IMR-90 (cell line): ENCODE measurements at regions not wholly inside any gene's neighbourhood (a gene's known extent, or its start where the extent isn't known, plus 50 kb on each side); places are given as distances from the start of the nearest gene placed in this dataset.

Experiments used
- ATAC-seq: fragments of 200-7000 bp; cut with Tn5 transposase; 2 replicates; pipeline ENCODE4 v1.9.1; 2020; ENCODE audit warnings: low read depth, mild to moderate bottlenecking, moderate library complexity
- BruUV-seq: library from RNA; stranded (reverse); fragments of 400-500 nt; replicated peaks from 2 replicates; lab custom pipeline; 2021; lab: Mats Ljungman, UMichigan
- CTCF ChIA-PET: fragments of 300-600 bp; formaldehyde crosslinking; extraction: SDS; loops from one replicate; lab custom pipeline; 2021; ENCODE audit warnings: antibody characterized with exemption; lab: Yijun Ruan, JAX
- POLR2A ChIA-PET: fragments of 300-600 bp; sonication (Branson Sonifier 250); formaldehyde crosslinking; loops from one replicate; lab custom pipeline; 2022; ENCODE audit warnings: antibody characterized with exemption; ENCODE audit not compliant: unreplicated experiment; lab: Charles Lee
- DNase-seq: peaks from one replicate; pipeline ENCODE4 v3.0.0; 2013
- H2AFZ ChIP-seq: replicated peaks from 2 replicates; pipeline ENCODE3; 2013; ENCODE audit warnings: low read length, mild to moderate bottlenecking; ENCODE audit not compliant: poor library complexity
- H2AK5ac ChIP-seq: 2 replicates; pipeline ENCODE4 v1.6.1; 2013; ENCODE audit warnings: low read depth, low read length, inconsistent platforms
- H2AK9ac ChIP-seq: replicated peaks from 2 replicates; pipeline ENCODE3; 2013; ENCODE audit warnings: mild to moderate bottlenecking, low read depth, low read length, moderate library complexity; ENCODE audit not compliant: poor library complexity
- H2BK120ac ChIP-seq: 2 replicates; pipeline ENCODE4 v1.6.1; 2013; ENCODE audit warnings: low read depth, low read length, inconsistent platforms
- H2BK15ac ChIP-seq: 3 replicates; pipeline ENCODE4 v1.6.1; 2013; ENCODE audit warnings: low read depth, low read length, inconsistent platforms
- H2BK20ac ChIP-seq: 2 replicates; pipeline ENCODE4 v1.6.1; 2013; ENCODE audit warnings: low read depth, mild to moderate bottlenecking, inconsistent platforms, low read length, moderate library complexity
- H2BK5ac ChIP-seq: 2 replicates; pipeline ENCODE4 v1.6.1; 2013; ENCODE audit warnings: mild to moderate bottlenecking, low read depth, low read length, inconsistent platforms; ENCODE audit not compliant: poor library complexity, severe bottlenecking
- H3K14ac ChIP-seq: replicated peaks from 2 replicates; pipeline ENCODE4 v1.6.1; 2013; ENCODE audit warnings: low read depth, low read length, inconsistent platforms
- H3K18ac ChIP-seq: 2 replicates; pipeline ENCODE4 v1.6.1; 2013; ENCODE audit warnings: low read depth, low read length, control low read depth
- H3K23ac ChIP-seq: 2 replicates; pipeline ENCODE4 v1.6.1; 2013; ENCODE audit warnings: low read depth, low read length, inconsistent platforms
- H3K27ac ChIP-seq: 2 replicates; pipeline ENCODE4 v1.5.1; 2013; ENCODE audit warnings: mild to moderate bottlenecking, control low read depth, low read length; ENCODE audit not compliant: insufficient read depth
- H3K27me3 ChIP-seq: 2 replicates; pipeline ENCODE4 v1.6.1; 2013; ENCODE audit warnings: low read length; ENCODE audit not compliant: control insufficient read depth, insufficient read depth
- H3K36me3 ChIP-seq: 2 replicates; pipeline ENCODE4 v1.6.1; 2013; ENCODE audit warnings: low read length, mixed read lengths; ENCODE audit not compliant: control insufficient read depth, insufficient read depth
- H3K4ac ChIP-seq: 2 replicates; pipeline ENCODE4 v1.6.1; 2013; ENCODE audit warnings: low read depth, low read length, inconsistent platforms
- H3K4me1 ChIP-seq: 2 replicates; pipeline ENCODE4 v1.6.1; 2013; ENCODE audit warnings: low read length, mixed read lengths; ENCODE audit not compliant: control insufficient read depth, insufficient read depth
- H3K4me2 ChIP-seq: 2 replicates; pipeline ENCODE4 v1.6.1; 2013; ENCODE audit warnings: low read depth, mild to moderate bottlenecking, control low read depth, low read length, moderate library complexity
- H3K4me3 ChIP-seq: 2 replicates; pipeline ENCODE4 v1.5.1; 2013; ENCODE audit warnings: low read depth, mild to moderate bottlenecking, control low read depth, low read length, moderate library complexity; ENCODE audit not compliant: insufficient read depth
- H3K56ac ChIP-seq: 2 replicates; pipeline ENCODE4 v1.6.1; 2013; ENCODE audit warnings: low read length, inconsistent platforms; ENCODE audit not compliant: insufficient read depth; ENCODE audit errors: extremely low read depth
- H3K79me1 ChIP-seq, 2 experiments: 2 replicates each; pipeline ENCODE4 v1.6.1; 2013; ENCODE audit warnings: low read length in 2 of 2, inconsistent platforms in 1 of 2, low read depth in 1 of 2
- H3K9ac ChIP-seq: 2 replicates; pipeline ENCODE4 v1.6.1; 2013; ENCODE audit warnings: low read depth, low read length, control low read depth
- H3K9me1 ChIP-seq: 2 replicates; pipeline ENCODE4 v1.6.1; 2013; ENCODE audit warnings: low read length, inconsistent platforms; ENCODE audit not compliant: insufficient read depth
- H3K9me3 ChIP-seq: 2 replicates; pipeline ENCODE4 v1.6.1; 2013; ENCODE audit warnings: low read length; ENCODE audit not compliant: control insufficient read depth, insufficient read depth
- H4K20me1 ChIP-seq: 2 replicates; pipeline ENCODE4 v1.6.1; 2013; ENCODE audit warnings: low read length, inconsistent platforms; ENCODE audit not compliant: insufficient read depth
- H4K5ac ChIP-seq: 2 replicates; pipeline ENCODE4 v1.6.1; 2013; ENCODE audit warnings: mild to moderate bottlenecking, low read depth, low read length, control low read depth
- H4K8ac ChIP-seq, 2 experiments: 2 replicates each; pipeline ENCODE4 v1.6.1; 2013; ENCODE audit warnings: low read depth in 2 of 2, low read length in 2 of 2, control low read depth in 1 of 2, inconsistent platforms in 1 of 2
- H4K91ac ChIP-seq: 2 replicates; pipeline ENCODE4 v1.6.1; 2013; ENCODE audit warnings: low read depth, low read length, inconsistent platforms; ENCODE audit not compliant: insufficient read depth
- CEBPB ChIP-seq: IDR thresholded peaks from 2 replicates; pipeline ENCODE4 v1.6.1; 2012; ENCODE audit warnings: low read depth, low read length, improper control_type of control experiment
- FOS ChIP-seq: fragments of 150-350 bp; IDR thresholded peaks from 2 replicates; pipeline ENCODE4 v1.6.1; 2016; ENCODE audit warnings: low read depth, low read length
- MAFK ChIP-seq: IDR thresholded peaks from 2 replicates; pipeline ENCODE4 v1.6.1; 2012; ENCODE audit warnings: low read depth, low read length, improper control_type of control experiment
- MAZ ChIP-seq: IDR thresholded peaks from 2 replicates; pipeline ENCODE4 v1.6.1; 2012; ENCODE audit warnings: low read depth, mild to moderate bottlenecking, low read length, improper control_type of control experiment, moderate library complexity, borderline replicate concordance
- MXI1 ChIP-seq: IDR thresholded peaks from 2 replicates; pipeline ENCODE4 v1.6.1; 2012; ENCODE audit warnings: low read depth, mild to moderate bottlenecking, low read length, moderate library complexity, borderline replicate concordance
- NFE2L2 ChIP-seq: fragments of 150-350 bp; IDR thresholded peaks from 2 replicates; pipeline ENCODE4 v1.6.1; 2016; ENCODE audit warnings: low read depth, mild to moderate bottlenecking, low read length
- RAD21 ChIP-seq: IDR thresholded peaks from 2 replicates; pipeline ENCODE4 v1.6.1; 2012; ENCODE audit warnings: low read length, improper control_type of control experiment
- SMC3 ChIP-seq: fragments of 150-350 bp; IDR thresholded peaks from 2 replicates; pipeline ENCODE4 v1.6.1; 2016; ENCODE audit warnings: low read depth, mild to moderate bottlenecking, antibody characterized with exemption, low read length, moderate library complexity
- WGBS, 2 experiments: methylation state at CpG; one replicate each; pipeline versions ENCODE4 v1.1.5 to v1.1.7; 2013; ENCODE audit warnings: missing lambda C conversion rate in 2 of 2; ENCODE audit not compliant: insufficient read length in 1 of 2; ENCODE audit errors: extremely low coverage in 2 of 2; 5-methylcytosine and 5-hydroxymethylcytosine counted together
- dilution Hi-C: fragments of 300-500 bp; cut with HindIII; formaldehyde crosslinking; loops from one replicate; pipeline ENCODE4 v1.14.3; 2018; ENCODE audit warnings: low sequenced_read_pairs; ENCODE audit not compliant: unreplicated experiment
- in situ Hi-C: fragments of 300-500 bp; cut with MboI; formaldehyde crosslinking; loops from 3 replicates; pipeline ENCODE4 v1.14.3; 2019; ENCODE audit warnings: low sequenced_read_pairs, inconsistent platforms, mixed read lengths
- intact Hi-C: fragments of 100-400 bp; cut with micrococcal nuclease; formaldehyde crosslinking; loops from 2 replicates; pipeline ENCODE4 v1.10.0; 2022
- TF ChIP-seq, protein P1 (sequence below): fragments of 150-350 bp; IDR thresholded peaks from 2 replicates; pipeline ENCODE4 v1.6.1; 2017; ENCODE audit warnings: mild to moderate bottlenecking, antibody characterized with exemption, low read length, low read depth

DNA sequence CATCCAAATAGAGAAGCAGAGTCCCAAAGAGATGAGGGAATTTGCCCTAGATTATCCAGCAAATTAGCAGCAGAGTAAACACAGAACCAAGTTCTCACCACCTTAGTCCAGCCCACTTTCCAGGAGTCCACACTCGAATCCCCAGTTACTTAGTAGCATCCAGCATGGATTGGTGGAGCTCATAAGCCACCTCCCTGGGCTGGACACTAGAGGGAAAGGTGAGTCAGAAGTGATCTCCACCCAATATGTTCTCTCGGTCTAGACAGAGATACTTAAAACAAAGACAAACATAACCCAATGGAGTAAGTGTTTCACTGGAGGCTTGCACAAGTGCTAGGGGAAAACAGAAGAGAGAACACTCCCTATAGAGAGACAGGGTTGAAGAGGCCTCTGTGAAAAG is 105.1 kb upstream of the CPEB2 start:
- intact Hi-C loops = no loop called here
- no peak overlapping the region for H3K18ac ChIP-seq
- H3K14ac ChIP-seq = no peak overlapping the region
- no TSS peak for BruUV-seq
- POLR2A ChIA-PET = no interaction called here
- no peaks in the 10 kb centered on the region for H4K20me1 ChIP-seq
- no peak overlapping the region for H2AK5ac ChIP-seq
- no peak overlapping the region for H3K4ac ChIP-seq
- H3K9me3 ChIP-seq = no peaks in the 10 kb centered on the region
- no peak overlapping the region for H2BK15ac ChIP-seq
- no peak overlapping the region for H4K5ac ChIP-seq
- dilution Hi-C loops = no loop called here
- no peak overlapping the region for H4K91ac ChIP-seq
- H3K4me1 ChIP-seq = no peaks in the 10 kb centered on the region
- CTCF ChIA-PET = no interaction called here
- H3K27me3 ChIP-seq = peaks cover 3% of the 10 kb centered on the region; the same call in 1 of the 2 replicates
- H3K9me1 ChIP-seq = no peaks in the 10 kb centered on the region
- H3K4me2 ChIP-seq = no peak overlapping the region
- WGBS, 2 experiments = no CpG with 5 or more reads among the region's 2 CpGs
- no peak overlapping the region for H2BK5ac ChIP-seq
- H3K27ac ChIP-seq = no peak overlapping the region
- ATAC-seq = no peak
- no peak overlapping the region for H3K4me3 ChIP-seq
- DNase-seq = no peak
- no peaks in the 10 kb centered on the region for H3K36me3 ChIP-seq
- H3K9ac ChIP-seq = no peak overlapping the region
- H2AK9ac ChIP-seq = no peak overlapping the region
- no peaks in the 10 kb centered on the region for H3K79me1 ChIP-seq
- no peak overlapping the region for H2BK120ac ChIP-seq
- in situ Hi-C loops = no loop called here
- H4K8ac ChIP-seq = no peak overlapping the region
- H2BK20ac ChIP-seq = no peak overlapping the region
- no peak overlapping the region for H2AFZ ChIP-seq
- H3K56ac ChIP-seq = no peak overlapping the region
- no peak overlapping the region for H3K23ac ChIP-seq
- TF ChIP-seq RAD21 = no peak
- no peak for TF ChIP-seq NFE2L2
- TF ChIP-seq FOS = no peak
- TF ChIP-seq, protein P1, sequence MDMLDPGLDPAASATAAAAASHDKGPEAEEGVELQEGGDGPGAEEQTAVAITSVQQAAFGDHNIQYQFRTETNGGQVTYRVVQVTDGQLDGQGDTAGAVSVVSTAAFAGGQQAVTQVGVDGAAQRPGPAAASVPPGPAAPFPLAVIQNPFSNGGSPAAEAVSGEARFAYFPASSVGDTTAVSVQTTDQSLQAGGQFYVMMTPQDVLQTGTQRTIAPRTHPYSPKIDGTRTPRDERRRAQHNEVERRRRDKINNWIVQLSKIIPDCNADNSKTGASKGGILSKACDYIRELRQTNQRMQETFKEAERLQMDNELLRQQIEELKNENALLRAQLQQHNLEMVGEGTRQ = no peak
- TF ChIP-seq MAZ = no peak
- TF ChIP-seq SMC3 = no peak
- TF ChIP-seq CEBPB = no peak
- TF ChIP-seq MXI1 = no peak
- no peak for TF ChIP-seq MAFK
